HG02938 (cell line): ENCODE measurements at regions not wholly inside any gene's neighbourhood (a gene's known extent, or its start where the extent isn't known, plus 50 kb on each side); places are given as distances from the start of the nearest gene placed in this dataset.

Source experiments
- ATAC-seq: cut with Tn5 transposase; IDR thresholded peaks from one replicate; pipeline ENCODE4 v1.9.1; 2021; ENCODE audit warnings: mild to moderate bottlenecking, moderate library complexity; ENCODE audit not compliant: unreplicated experiment

DNA sequence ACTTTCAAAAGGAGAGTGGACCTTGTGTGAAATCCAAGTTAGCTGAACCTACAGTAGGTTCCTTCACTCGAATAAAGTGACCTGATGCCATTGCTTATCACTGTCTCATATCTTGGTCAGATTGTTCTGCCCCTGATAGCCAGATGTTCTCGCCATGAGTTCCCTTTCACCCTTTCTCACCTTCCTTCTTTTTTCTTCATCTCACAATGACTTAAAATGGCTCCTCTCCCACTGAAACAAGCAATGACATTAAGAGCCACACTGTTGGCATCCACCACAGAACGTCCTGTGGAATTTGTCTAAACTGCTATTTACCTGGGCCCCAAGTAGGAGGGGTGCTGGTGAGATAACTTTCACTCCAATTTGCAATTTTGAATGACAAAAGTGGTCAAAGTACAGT, 227.6 kb upstream of the PPP1R2C start:
- no peak for ATAC-seq

DNA sequence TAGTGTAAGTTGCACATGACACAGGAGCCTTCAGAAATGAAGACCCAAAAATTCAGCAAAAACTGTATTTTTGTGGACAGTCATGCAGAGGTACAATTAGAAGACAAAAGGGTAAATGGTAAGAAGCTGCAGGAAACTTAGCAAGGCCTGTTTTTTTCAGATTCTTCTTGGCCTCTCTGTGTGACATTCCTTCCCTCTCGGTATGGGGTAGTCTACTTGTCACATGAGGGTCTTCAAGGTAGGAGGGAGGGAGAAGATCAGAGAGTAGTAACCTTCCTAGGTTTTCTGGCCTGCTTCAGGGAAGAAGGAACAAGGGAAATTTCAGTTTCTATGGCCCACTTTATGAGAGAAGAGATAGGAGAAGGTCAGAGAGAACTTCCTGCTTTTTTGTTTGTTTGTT, 230.4 kb upstream of the PPP1R2C start:
- ATAC-seq, result no peak

DNA sequence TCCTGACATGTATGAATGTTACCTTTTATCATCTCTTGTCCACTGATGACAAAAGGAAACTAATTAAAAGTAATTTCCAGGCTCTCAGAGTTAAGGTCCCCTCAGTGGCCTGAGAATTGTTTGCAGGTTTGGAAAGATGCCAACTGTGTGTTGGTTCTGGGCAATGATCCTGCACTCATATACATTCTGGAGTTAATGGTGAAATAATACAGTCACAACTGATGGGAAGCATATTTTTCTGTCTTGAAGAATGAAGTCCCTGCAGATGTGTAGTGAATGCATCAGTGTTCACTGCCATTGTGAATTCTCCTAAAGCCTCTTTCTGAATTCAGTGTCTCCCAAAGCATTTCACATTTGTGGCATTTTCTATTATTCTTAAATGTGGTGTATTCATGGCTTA, 238.1 kb upstream of the PPP1R2C start:
- ATAC-seq, result no peak

DNA sequence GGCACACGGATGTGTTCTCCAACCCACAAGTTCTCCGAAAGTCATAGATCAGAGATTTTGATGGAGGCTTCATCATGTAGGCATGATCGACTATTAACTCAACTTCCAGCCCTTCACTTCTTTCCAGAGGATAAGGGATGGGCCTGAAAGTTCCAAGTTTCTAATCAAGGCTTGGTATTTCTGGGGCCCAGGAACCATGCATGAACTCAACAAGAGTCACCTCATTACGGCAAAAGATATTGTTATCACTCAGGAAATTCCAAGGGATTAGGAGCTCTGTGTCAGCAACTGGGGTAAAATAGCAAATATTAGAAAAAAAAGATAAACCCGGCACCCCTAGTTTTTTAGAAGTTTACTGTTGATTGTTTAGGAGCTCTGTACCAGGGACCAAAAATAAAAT, 240.1 kb upstream of the PPP1R2C start:
- ATAC-seq, result no peak

- ATAC-seq, result no peak
These were observed 241.1 kb upstream of the PPP1R2C start for GRCh38 chrX:43019021-43019420.

DNA sequence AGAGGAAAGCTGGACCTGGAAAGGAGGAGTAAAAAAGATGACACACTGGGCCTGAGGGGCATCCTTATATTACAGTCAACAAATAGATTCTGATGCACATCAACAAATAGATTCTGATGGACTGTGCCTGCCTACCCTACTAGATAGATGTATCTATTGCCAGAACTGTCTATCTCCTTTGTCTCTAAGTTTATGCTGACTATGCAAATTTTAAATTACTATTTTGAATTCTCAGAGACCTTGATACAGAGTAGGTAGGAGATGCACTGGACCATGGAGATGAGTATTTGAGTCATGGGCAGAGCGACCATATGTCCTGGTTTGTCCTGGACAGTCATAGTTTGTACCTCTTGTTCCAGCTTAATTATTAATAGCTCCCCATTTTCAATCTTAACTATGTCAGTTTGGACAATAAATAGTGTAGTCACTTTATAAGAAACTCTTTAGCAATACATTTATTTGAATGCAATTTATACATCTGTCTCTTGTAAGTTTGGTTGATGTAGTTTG, 247.9 kb upstream of the PPP1R2C start:
- no peak for ATAC-seq

DNA sequence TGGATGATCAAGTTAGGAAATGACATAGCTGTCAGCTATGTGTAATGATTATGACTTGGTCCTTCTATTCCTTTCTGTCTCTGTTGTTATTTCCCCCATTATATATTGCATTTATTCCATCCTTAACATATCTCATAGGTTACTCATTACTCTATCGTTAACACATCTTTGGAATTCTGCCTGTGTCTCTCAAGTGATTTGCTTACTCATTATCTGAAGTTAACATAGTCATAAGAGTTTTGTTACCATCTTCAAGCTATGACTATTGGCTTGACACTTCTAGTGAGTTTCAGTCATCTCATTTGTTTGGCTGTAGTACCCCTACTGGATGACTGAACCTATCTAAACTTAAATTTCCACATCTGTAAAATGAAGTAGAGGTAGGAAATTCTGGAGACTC, 286.1 kb upstream of the PPP1R2C start:
- ATAC-seq, result no peak

- ATAC-seq, result no peak
These were observed 288.0 kb upstream of the PPP1R2C start for GRCh38 chrX:43065978-43066377.

DNA sequence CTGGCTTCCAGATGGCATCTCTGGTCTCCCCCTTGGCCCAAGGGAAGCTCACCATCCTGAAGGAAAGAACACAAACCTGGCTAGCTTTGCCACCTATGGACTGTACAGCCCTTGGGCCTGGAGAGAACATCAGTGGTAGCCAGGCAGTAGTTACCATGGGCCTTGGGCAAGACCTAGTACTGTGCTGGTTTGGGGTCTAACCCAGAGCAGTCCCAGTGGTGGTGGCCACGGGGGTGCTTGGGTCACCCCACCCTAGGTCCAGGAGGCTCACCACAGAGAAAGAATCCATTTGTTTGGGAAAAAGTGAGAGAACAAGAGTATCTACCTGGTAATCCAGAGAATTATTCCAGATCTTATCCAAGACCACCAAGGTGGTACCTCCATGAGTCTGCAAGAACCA, 290.7 kb upstream of the PPP1R2C start:
- no peak for ATAC-seq

- no peak for ATAC-seq
These were observed 305.1 kb upstream of the PPP1R2C start for GRCh38 chrX:43083016-43083415.

DNA sequence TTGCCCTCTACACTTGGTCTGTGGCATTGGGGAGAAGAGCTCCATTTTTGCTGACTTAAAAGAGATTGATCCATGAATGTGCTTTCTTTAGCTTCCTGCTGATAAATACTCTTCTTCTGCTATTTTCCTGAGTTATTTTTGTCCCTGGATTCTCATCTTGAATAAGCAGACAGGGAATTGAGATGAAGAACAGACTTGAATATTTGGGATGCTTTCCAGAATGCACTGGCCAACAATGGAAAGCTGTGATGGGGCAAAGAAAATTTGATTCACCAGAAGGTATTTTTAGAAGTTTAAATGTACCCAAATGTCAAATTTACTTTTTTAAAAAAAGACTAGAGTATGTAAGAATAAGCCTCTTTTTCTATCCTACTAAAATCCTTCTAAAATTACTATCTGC, 309.9 kb upstream of the PPP1R2C start:
- ATAC-seq, result no peak

- no peak for ATAC-seq
These were observed 318.9 kb upstream of the PPP1R2C start for GRCh38 chrX:43096830-43097229.

- no peak for ATAC-seq
These were observed 328.0 kb upstream of the PPP1R2C start for GRCh38 chrX:43106009-43106408.

DNA sequence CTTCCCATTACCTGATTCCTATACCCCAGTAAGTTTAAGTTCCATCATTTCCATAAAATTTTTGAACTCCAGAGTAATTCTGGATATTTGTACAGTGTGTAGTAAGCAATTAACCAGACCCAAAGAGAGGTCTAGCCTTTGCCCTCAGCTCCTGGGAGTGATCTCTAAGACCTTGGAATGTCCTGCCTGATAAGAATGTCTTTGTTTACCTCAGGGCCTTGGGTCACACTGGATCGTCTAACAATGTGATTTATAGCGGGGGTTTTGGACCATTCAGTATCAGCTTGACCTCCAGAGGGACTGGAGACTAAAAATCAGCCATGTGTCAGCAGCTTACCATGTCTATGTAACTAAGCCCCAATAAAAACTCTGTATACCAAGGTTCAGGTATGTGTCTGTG, 330.9 kb upstream of the PPP1R2C start:
- ATAC-seq, result no peak

GRCh38 chrX:43121637-43122036, 343.7 kb upstream of the PPP1R2C start:
- ATAC-seq, result no peak

DNA sequence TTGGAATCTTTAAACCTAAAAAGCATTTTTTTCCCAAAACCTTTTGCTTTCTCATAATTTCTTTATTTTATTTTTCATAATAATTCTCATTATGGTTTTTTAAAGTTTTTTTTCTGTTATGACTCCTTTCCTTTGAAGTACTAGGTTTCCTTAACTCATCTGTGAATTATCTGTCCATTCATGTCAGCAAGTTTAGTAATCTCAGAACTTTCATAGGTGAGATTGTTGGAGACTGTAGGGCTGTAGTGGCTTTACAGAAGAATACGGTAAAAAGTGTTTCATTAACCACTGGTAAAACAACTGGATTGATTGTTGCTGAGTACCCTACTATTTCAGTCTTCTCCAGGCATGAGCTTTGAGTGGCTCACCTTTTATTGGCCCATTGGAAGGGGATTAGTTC, 361.7 kb upstream of the PPP1R2C start:
- no peak for ATAC-seq

DNA sequence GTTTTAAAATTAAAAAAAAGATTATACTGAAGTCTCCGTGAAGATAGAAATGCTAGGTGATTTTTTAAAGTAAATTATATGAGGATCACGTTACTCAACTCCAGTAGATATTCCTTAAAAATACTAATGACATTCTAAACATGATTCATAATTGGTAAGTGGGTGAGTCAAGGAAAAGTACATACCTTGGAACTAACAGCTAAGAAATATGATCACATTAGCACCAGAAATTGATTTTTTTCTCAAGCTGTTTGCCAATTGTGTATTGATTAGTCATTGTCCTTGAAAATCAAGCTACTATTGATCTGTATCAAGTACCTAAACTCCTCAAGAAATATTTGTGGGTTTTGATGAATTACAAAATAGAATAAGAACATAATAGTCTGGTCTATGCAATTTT, 362.6 kb upstream of the PPP1R2C start:
- no peak for ATAC-seq

GRCh38 chrX:43141885-43142284, 363.9 kb upstream of the PPP1R2C start:
- ATAC-seq, result no peak

DNA sequence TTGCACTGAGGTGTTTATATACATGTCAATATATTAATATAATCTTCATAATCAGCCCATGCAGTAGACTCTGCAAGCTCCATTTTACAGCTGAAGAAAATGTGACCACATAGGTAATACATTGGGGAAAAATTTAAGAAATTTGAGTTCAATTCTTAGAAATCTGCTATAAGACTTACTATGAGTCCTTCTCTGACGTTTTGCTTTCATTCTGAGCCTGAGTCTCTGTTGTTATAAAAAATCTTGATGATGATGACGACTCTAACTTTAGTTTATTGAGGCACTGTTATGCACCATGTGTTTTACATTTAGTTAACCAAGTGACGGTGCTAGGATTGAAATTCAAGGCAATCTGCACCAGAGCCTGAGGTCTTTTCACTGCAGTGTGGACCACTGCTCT, 370.3 kb upstream of the PPP1R2C start:
- ATAC-seq, result no peak

DNA sequence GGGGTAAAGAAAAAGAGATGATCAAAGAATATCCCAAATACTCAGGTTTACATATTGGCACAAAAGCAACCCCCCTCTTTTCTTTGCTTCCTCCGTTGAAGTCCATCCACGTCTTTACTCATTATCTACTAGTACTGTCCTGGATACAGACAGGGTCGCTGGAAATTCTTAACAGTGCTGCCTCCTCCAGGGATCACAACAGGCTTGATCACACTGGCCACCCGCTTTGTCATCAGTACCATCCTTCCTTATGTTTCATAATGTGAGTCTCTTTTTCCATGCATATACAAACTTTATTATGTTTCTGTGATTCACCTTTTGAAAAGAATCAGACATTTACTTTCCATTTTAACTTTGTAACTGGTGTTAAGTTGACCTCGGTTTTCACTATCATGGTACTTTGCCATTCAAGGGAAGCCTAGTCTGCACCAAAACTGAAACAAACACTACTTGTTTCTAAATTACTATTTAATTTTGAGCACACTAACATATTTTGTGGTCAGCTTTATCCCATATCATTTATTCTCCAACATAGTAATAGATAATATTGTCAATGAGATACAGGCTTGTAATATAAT, 387.5 kb upstream of the PPP1R2C start:
- ATAC-seq, result no peak

- no peak for ATAC-seq
These were observed 388.9 kb upstream of the PPP1R2C start for GRCh38 chrX:43166874-43167273.

GRCh38 chrX:43175434-43175833, 397.5 kb upstream of the PPP1R2C start:
- ATAC-seq, result no peak

DNA sequence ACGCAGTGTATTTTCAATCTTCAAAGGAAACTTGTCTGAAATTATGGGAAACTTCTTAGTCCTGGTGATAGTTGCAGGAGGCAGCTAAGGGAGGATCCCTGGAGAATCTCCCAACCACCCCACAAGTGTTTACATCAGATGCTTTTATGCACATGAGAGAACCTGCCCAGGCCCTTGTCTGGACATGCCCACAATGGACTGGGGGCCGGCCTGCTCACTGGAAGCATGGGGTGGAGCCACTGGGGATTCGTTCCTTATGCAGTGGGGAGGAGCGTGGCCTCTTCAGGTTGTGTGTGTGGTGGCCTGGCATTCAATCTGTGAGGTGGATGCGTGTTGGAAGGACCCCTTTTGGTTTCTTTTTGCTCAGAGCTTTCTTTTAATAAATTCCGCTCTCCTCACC, 398.7 kb upstream of the PPP1R2C start:
- no peak for ATAC-seq
